Gastrocnemius medialis (tissue), 4 donors: ENCODE measurements at regions not wholly inside any gene's neighbourhood (a gene's known extent, or its start where the extent isn't known, plus 50 kb on each side); places are given as distances from the start of the nearest gene placed in this dataset.

Source experiments
- POLR2A ChIP-seq, 2 donors: fragments of 450-650 bp; IDR thresholded peaks; one replicate each; pipeline ENCODE4 v1.6.1; 2017; ENCODE audit warnings: antibody characterized with exemption in 2 of 2, mild to moderate bottlenecking in 2 of 2, moderate library complexity in 2 of 2
- TF ChIP-seq, protein P1 (sequence below), 5 experiments: fragments of 450-650 bp in 3 of 5; fragments of 200-600 bp in 2 of 5; sonication (generic) in 2 of 5; IDR thresholded peaks in 4 of 5; conservative IDR thresholded peaks in 1 of 5; 1 replicate in 4 of 5; 2 replicates in 1 of 5; pipeline ENCODE4 v1.5.1; 2016 to 2019; ENCODE audit warnings: antibody characterized with exemption in 5 of 5, mild to moderate bottlenecking in 3 of 5, moderate library complexity in 3 of 5

GRCh38 chr2:217273851-217274250, 414.0 kb upstream of the TNP1 start:
- no peak for TF ChIP-seq POLR2A (IDR thresholded peaks at IDR 0.05)
- TF ChIP-seq, protein P1, sequence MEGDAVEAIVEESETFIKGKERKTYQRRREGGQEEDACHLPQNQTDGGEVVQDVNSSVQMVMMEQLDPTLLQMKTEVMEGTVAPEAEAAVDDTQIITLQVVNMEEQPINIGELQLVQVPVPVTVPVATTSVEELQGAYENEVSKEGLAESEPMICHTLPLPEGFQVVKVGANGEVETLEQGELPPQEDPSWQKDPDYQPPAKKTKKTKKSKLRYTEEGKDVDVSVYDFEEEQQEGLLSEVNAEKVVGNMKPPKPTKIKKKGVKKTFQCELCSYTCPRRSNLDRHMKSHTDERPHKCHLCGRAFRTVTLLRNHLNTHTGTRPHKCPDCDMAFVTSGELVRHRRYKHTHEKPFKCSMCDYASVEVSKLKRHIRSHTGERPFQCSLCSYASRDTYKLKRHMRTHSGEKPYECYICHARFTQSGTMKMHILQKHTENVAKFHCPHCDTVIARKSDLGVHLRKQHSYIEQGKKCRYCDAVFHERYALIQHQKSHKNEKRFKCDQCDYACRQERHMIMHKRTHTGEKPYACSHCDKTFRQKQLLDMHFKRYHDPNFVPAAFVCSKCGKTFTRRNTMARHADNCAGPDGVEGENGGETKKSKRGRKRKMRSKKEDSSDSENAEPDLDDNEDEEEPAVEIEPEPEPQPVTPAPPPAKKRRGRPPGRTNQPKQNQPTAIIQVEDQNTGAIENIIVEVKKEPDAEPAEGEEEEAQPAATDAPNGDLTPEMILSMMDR (IDR thresholded peaks at IDR 0.05 in 4 of 5, conservative IDR thresholded peaks at IDR 0.05 in 1 of 5) = no peak
